Hepatocyte (in vitro differentiated cells): ENCODE measurements at regions not wholly inside any gene's neighbourhood (a gene's known extent, or its start where the extent isn't known, plus 50 kb on each side); places are given as distances from the start of the nearest gene placed in this dataset.

Experiments
- CTCF ChIP-seq: fragments of 200-600 bp; sonication (generic); IDR thresholded peaks from 2 replicates; pipeline ENCODE4 v1.5.1; 2016; ENCODE audit warnings: antibody characterized with exemption, mild to moderate bottlenecking; ENCODE audit not compliant: poor library complexity
- EZH2 ChIP-seq: fragments of 200-600 bp; sonication (generic); IDR thresholded peaks from 2 replicates; pipeline ENCODE4 v1.6.1; 2016; ENCODE audit warnings: antibody characterized with exemption, mild to moderate bottlenecking, borderline replicate concordance
- EZH2phosphoT487 ChIP-seq: fragments of 200-600 bp; sonication (generic); IDR thresholded peaks from one replicate; pipeline ENCODE4 v1.6.1; 2018; ENCODE audit warnings: antibody characterized with exemption, mild to moderate bottlenecking, low read depth, moderate library complexity; ENCODE audit not compliant: unreplicated experiment, severe bottlenecking

GRCh38 chr5:74250304-74251102 lies 390.0 kb downstream of the ENC1 start:
- no peak for TF ChIP-seq CTCF
- no peak for TF ChIP-seq EZH2
- no peak for TF ChIP-seq EZH2phosphoT487
